T-helper 1 cell treated with Interleukin-12 subunit alpha and Interleukin-12 subunit beta and Interleukin-4 antibody, amounts not matched to agents 30 μg/mL and 1 μg/mL, for 36 hours (primary cell): ENCODE measurements at regions not wholly inside any gene's neighbourhood (a gene's known extent, or its start where the extent isn't known, plus 50 kb on each side); places are given as distances from the start of the nearest gene placed in this dataset.
A peak's percentile ranks its signal among the peaks of the same experiment; 100 is the strongest.

Experiments used
- H3K27ac Mint-ChIP-seq: one replicate; pipeline ENCODE4 v1.8.0; 2021; ENCODE audit warnings: mild to moderate bottlenecking, mixed read lengths
- H3K27me3 Mint-ChIP-seq: one replicate; pipeline ENCODE4 v1.8.0; 2021; ENCODE audit warnings: low read depth, mixed read lengths
- H3K36me3 Mint-ChIP-seq: one replicate; pipeline ENCODE4 v1.8.0; 2021; ENCODE audit warnings: low read depth, mixed read lengths
- H3K4me1 Mint-ChIP-seq: one replicate; pipeline ENCODE4 v1.8.0; 2021; ENCODE audit warnings: low read depth, mixed read lengths
- H3K4me3 Mint-ChIP-seq: one replicate; pipeline ENCODE4 v1.8.0; 2021; ENCODE audit warnings: mild to moderate bottlenecking, moderate library complexity, mixed read lengths
- H3K9me3 Mint-ChIP-seq: one replicate; pipeline ENCODE4 v1.8.0; 2021; ENCODE audit warnings: mixed read lengths

DNA sequence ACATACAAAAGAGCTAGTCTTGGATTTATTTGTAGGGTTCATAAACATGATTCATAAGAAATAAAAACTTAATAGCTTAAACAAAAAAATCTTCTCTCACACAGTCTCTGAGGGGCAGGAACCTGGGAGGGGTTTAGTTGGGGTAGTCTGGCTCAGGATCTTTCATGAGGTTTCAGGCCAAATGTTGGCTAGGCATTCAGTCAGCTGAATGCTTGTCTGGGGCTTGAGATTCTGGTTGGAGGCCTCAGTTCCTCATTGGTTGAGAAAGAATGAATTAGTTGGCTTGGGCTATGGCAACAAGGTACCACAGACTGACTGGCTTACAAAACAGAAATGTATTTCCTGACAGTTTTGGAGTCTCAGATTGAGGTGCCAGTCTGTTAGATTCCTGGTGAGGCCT is 74.3 kb downstream of the ANKRD7 start:
- Mint-ChIP-seq H3K27me3 (peaks cover 47% of the 10 kb centered on the region), H3K9me3 (peaks cover 12% of the 10 kb centered on the region), H3K4me1 (peaks cover 2% of the 10 kb centered on the region), H3K4me3 (no peak overlapping the region), H3K36me3 (no peaks in the 10 kb centered on the region), H3K27ac (no peak overlapping the region)

GRCh38 chr7:118300177-118300576 is 75.7 kb downstream of the ANKRD7 start:
- peaks cover 2% of the 10 kb centered on the region for H3K4me1 Mint-ChIP-seq

DNA sequence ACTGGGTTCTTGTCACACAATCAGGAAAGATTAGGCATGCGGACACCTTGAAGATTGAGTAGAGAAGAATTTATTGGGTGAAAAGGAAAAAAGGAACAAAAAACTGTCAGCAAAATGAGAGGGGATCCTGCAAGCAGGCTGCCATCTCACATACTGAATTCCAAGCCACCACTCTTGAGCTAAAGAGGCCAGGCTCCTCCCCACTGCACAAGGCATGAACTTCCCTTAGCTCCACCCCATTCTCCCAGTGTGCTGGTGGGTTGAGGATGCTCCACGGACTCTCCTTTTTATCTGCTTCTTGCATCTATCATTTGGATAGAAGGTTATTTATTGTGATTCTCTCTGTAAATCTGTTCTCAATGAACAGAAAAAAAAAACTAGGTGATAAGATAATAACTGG is 79.6 kb downstream of the ANKRD7 start:
- H3K9me3 Mint-ChIP-seq, result peaks cover 20% of the 10 kb centered on the region
- no peak overlapping the region for H3K4me3 Mint-ChIP-seq
- peaks cover 3% of the 10 kb centered on the region for H3K36me3 Mint-ChIP-seq
- H3K27me3 Mint-ChIP-seq, result peaks cover 26% of the 10 kb centered on the region
- peaks cover 2% of the 10 kb centered on the region for H3K4me1 Mint-ChIP-seq
- no peak overlapping the region for H3K27ac Mint-ChIP-seq

More at GRCh38 chr7:118300177-118300576, 75.7 kb downstream of the ANKRD7 start:
- peaks cover 7% of the 10 kb centered on the region for H3K9me3 Mint-ChIP-seq
- no peaks in the 10 kb centered on the region for H3K36me3 Mint-ChIP-seq
- peaks cover 49% of the 10 kb centered on the region for H3K27me3 Mint-ChIP-seq
- H3K4me3 Mint-ChIP-seq, result no peak overlapping the region
- no peak overlapping the region for H3K27ac Mint-ChIP-seq

DNA sequence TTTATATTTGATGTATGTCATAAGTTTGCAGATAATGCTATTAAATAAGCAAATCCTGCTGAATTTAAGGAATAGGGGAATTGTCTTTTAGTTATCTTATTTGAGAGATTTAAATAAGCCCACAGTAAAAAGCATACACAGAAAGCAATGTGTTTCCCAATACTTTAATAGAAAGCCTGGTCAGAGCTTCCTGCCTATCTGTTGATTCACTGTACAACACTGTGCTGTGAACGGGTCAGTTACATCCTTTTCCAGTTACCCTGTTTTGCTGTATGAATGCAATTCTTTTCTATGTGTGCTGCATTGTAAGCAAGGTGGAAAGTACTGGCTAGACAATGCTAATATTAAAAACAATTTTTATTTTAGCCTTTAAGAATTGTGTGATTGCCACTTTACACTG is 81.2 kb downstream of the ANKRD7 start:
- Mint-ChIP-seq H3K4me1 (peaks cover 4% of the 10 kb centered on the region), H3K9me3 (peaks cover 27% of the 10 kb centered on the region), H3K36me3 (peaks cover 11% of the 10 kb centered on the region), H3K4me3 (no peak overlapping the region), H3K27ac (no peak overlapping the region), H3K27me3 (peaks cover 19% of the 10 kb centered on the region)

DNA sequence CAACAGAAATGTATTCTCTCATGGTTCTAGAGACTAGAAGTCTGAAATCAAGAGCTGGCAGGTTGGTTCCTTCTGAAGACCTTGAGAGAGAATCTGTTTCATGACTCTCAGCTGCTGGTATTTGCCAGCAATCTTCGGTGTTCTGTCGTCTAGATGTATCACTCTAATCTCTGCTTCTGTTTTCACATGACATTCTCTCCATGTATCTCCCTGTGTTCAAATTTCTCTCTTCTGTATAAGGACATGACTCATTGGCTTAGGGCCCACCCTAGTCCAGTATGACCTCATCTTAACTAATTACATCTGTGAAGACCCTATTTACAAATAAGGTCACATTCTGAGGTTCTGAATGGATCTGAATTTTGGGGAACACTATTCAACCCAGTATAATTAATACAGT is 82.3 kb downstream of the ANKRD7 start:
- Mint-ChIP-seq H3K27me3 (peaks cover 19% of the 10 kb centered on the region), H3K9me3 (peaks cover 34% of the 10 kb centered on the region), H3K27ac (no peak overlapping the region), H3K36me3 (peaks cover 11% of the 10 kb centered on the region), H3K4me1 (peaks cover 15% of the 10 kb centered on the region), H3K4me3 (no peak overlapping the region)

DNA sequence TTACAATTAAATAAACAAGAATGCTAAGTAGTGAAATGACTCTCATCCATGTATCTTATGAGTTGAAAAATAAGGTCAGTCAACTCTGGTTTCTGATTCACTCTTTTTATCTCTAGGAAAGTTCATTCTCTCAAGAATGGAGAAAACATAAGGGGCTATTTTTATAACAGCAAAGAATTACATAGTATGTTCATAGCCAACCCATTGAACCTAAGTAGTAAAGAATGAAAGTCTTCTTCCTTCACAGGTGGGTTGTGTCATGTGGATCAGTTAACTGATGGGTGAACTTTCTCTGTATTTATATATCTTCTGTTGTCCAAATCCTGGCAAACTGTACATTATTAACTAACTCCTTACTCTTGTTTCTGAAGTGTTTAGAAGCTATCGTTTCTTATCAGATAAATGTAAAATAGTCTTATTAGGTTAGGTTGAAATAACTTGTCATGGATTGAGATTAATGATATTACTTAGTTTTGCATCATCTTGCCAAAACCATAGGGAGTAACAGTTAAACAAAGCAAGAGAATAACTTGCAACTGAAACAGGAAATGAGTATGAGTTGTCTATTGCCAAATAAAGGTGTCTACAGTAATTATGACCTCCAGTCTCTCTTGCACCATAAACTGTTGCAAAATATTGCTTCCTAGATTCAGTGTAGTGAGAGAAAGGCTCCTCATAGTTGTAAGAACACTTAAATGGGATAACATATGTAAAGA is 86.8 kb downstream of the ANKRD7 start:
- Mint-ChIP-seq H3K4me1 (peaks cover 34% of the 10 kb centered on the region), H3K36me3 (peaks cover 31% of the 10 kb centered on the region), H3K9me3 (peaks cover 62% of the 10 kb centered on the region), H3K27ac (peak overlapping the region; percentile 69), H3K4me3 (peak overlapping the region; percentile 12), H3K27me3 (peaks cover 11% of the 10 kb centered on the region)

- H3K27ac Mint-ChIP-seq, result peak overlapping the region; percentile 92
- peaks cover 34% of the 10 kb centered on the region for H3K36me3 Mint-ChIP-seq
- peaks cover 60% of the 10 kb centered on the region for H3K9me3 Mint-ChIP-seq
- peaks cover 34% of the 10 kb centered on the region for H3K4me1 Mint-ChIP-seq
- H3K4me3 Mint-ChIP-seq, result peak overlapping the region; percentile 6
- H3K27me3 Mint-ChIP-seq, result peaks cover 9% of the 10 kb centered on the region
These were observed 87.5 kb downstream of the ANKRD7 start for GRCh38 chr7:118312051-118312450.

- Mint-ChIP-seq H3K27ac (peak overlapping the region; percentile 92), H3K4me1 (peaks cover 34% of the 10 kb centered on the region), H3K27me3 (peaks cover 9% of the 10 kb centered on the region), H3K9me3 (peaks cover 55% of the 10 kb centered on the region), H3K36me3 (peaks cover 35% of the 10 kb centered on the region), H3K4me3 (peak overlapping the region; percentile 58)
These were observed 88.5 kb downstream of the ANKRD7 start for GRCh38 chr7:118312966-118313365.

- Mint-ChIP-seq H3K27me3 (peaks cover 27% of the 10 kb centered on the region), H3K4me3 (no peak overlapping the region), H3K9me3 (no peaks in the 10 kb centered on the region), H3K4me1 (peaks cover 4% of the 10 kb centered on the region), H3K36me3 (no peaks in the 10 kb centered on the region), H3K27ac (no peak overlapping the region)
These were observed 100.4 kb downstream of the ANKRD7 start for GRCh38 chr7:118324790-118325449.

- H3K4me1 Mint-ChIP-seq, result peaks cover 7% of the 10 kb centered on the region
- H3K36me3 Mint-ChIP-seq, result no peaks in the 10 kb centered on the region
- H3K4me3 Mint-ChIP-seq, result no peak overlapping the region
- no peak overlapping the region for H3K27ac Mint-ChIP-seq
- H3K27me3 Mint-ChIP-seq, result peaks cover 31% of the 10 kb centered on the region
- no peaks in the 10 kb centered on the region for H3K9me3 Mint-ChIP-seq
These were observed 100.9 kb downstream of the ANKRD7 start for GRCh38 chr7:118325450-118325808.

- Mint-ChIP-seq H3K27ac (no peak overlapping the region), H3K4me3 (no peak overlapping the region), H3K27me3 (peaks cover 38% of the 10 kb centered on the region), H3K9me3 (no peaks in the 10 kb centered on the region), H3K36me3 (no peaks in the 10 kb centered on the region), H3K4me1 (peaks cover 7% of the 10 kb centered on the region)
These were observed 102.7 kb downstream of the ANKRD7 start for GRCh38 chr7:118327174-118327573.

- H3K27me3 Mint-ChIP-seq, result peaks cover 40% of the 10 kb centered on the region
- H3K4me3 Mint-ChIP-seq, result no peak overlapping the region
- H3K4me1 Mint-ChIP-seq, result peaks cover 7% of the 10 kb centered on the region
- H3K36me3 Mint-ChIP-seq, result no peaks in the 10 kb centered on the region
- H3K27ac Mint-ChIP-seq, result no peak overlapping the region
- H3K9me3 Mint-ChIP-seq, result no peaks in the 10 kb centered on the region
These were observed 104.2 kb downstream of the ANKRD7 start for GRCh38 chr7:118328505-118329211.

DNA sequence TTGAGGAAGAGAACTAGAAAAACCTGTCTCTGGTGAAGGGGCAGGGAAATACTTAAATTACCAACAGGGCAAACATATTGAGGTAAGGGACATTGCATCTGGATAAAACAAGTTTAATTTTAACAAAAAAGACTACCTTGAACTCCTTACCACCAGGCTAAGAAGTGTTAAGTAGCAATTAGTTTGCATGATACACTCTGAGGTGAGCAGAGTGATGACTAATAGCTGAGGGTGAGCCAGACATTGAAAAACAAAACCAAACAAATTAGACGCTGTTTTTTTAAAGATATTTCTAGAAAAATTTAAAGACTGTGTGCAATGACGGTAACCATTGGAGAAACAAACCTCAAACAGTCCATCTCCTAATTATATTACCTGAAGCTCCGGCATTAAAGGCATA is 105.9 kb downstream of the ANKRD7 start:
- peaks cover 7% of the 10 kb centered on the region for H3K4me1 Mint-ChIP-seq
- H3K36me3 Mint-ChIP-seq, result no peaks in the 10 kb centered on the region
- peaks cover 36% of the 10 kb centered on the region for H3K27me3 Mint-ChIP-seq
- H3K9me3 Mint-ChIP-seq, result no peaks in the 10 kb centered on the region
- no peak overlapping the region for H3K4me3 Mint-ChIP-seq
- H3K27ac Mint-ChIP-seq, result no peak overlapping the region

DNA sequence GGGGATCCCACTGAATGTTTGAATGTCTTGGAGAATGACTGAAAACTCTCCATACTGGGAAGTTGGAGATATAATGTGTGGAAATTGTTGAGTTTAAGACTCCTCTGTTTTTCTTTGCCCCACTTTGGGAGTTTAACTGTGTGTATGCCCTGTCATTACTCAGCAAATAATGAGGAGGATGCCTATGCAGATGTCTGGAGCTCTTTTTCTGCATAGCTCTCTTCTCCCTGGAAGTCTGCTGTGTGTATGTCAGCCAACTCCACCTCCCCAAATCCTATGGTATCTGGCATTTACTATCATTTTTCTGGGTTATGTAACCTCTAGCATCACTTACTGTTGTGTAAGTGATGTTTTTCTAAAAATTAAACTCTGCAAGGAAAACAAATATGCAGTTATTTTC is 122.2 kb downstream of the ANKRD7 start:
- no peak overlapping the region for H3K4me3 Mint-ChIP-seq
- no peak overlapping the region for H3K27ac Mint-ChIP-seq
- H3K4me1 Mint-ChIP-seq, result peaks cover 3% of the 10 kb centered on the region
- no peaks in the 10 kb centered on the region for H3K36me3 Mint-ChIP-seq
- H3K27me3 Mint-ChIP-seq, result no peaks in the 10 kb centered on the region
- no peaks in the 10 kb centered on the region for H3K9me3 Mint-ChIP-seq

DNA sequence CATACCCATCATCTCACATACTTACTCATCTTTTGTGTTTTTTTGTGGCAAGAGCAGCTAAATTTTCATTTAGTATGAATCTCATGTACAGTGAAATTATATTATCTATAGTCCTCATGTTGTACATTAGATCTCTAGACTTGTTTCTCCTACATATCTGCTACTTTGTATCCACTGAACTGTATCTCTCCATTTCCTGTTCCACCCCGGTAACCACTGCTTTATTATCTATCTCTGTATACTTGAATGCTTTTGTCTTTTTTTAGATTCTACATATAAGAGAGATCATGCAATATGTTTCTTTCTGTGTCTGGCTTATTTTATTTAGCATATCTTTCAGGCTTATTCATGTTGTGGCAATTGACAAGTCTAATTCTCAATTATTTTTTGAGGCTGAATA is 125.1 kb downstream of the ANKRD7 start:
- Mint-ChIP-seq H3K4me1 (peaks cover 3% of the 10 kb centered on the region), H3K4me3 (no peak overlapping the region), H3K27me3 (no peaks in the 10 kb centered on the region), H3K36me3 (no peaks in the 10 kb centered on the region), H3K9me3 (no peaks in the 10 kb centered on the region), H3K27ac (no peak overlapping the region)
